HEK293 (cell line): ENCODE measurements at regions not wholly inside any gene's neighbourhood (a gene's known extent, or its start where the extent isn't known, plus 50 kb on each side); places are given as distances from the start of the nearest gene placed in this dataset.

ENCODE experiments used
- CTCF ChIA-PET: fragments of 350-600 bp; formaldehyde crosslinking; extraction: SDS; loops from one replicate; lab custom pipeline; 2021; ENCODE audit warnings: antibody characterized with exemption; lab: Yijun Ruan, JAX
- POLR2A ChIA-PET: fragments of 300-600 bp; formaldehyde crosslinking; extraction: SDS; loops from one replicate; lab custom pipeline; 2020; ENCODE audit warnings: antibody characterized with exemption, inconsistent platforms; lab: Yijun Ruan, JAX
- H3K27ac ChIP-seq: fragments of 200-500 bp; sonication (Bioruptor generic); 2 replicates; pipeline ENCODE4 v1.5.1; 2014; ENCODE audit warnings: low read depth, low read length, control low read depth, inconsistent platforms; ENCODE audit errors: extremely low read depth
- H3K36me3 ChIP-seq, 2 experiments: fragments of 200-500 bp in 1 of 2; sonication (Bioruptor generic) in 1 of 2; 1 replicate in 1 of 2; 2 replicates in 1 of 2; pipeline ENCODE4 v1.5.1; 2014 to 2017; ENCODE audit warnings: inconsistent platforms in 2 of 2, low read length in 2 of 2; ENCODE audit not compliant: control insufficient read depth in 2 of 2, insufficient read depth in 1 of 2
- H3K4me1 ChIP-seq: fragments of 200-500 bp; sonication (Bioruptor generic); 2 replicates; pipeline ENCODE4 v1.5.1; 2014; ENCODE audit warnings: mild to moderate bottlenecking, low read length, inconsistent platforms; ENCODE audit not compliant: control insufficient read depth, insufficient read depth
- H3K4me3 ChIP-seq: 2 replicates; pipeline ENCODE4 v1.5.1; 2011; ENCODE audit warnings: low read depth, mild to moderate bottlenecking, control low read depth, low read length, moderate library complexity
- H3K9me3 ChIP-seq: fragments of 200-500 bp; sonication (Bioruptor generic); 2 replicates; pipeline ENCODE4 v1.5.1; 2014; ENCODE audit warnings: low read depth, low read length, inconsistent platforms; ENCODE audit not compliant: control insufficient read depth, insufficient read depth
- BCL6B ChIP-seq: fragments of 450-650 bp; formaldehyde crosslinking; IDR thresholded peaks from 2 replicates; pipeline ENCODE4 v1.5.1; 2017; ENCODE audit warnings: missing biosample characterization, missing genetic modification characterization
- TCF7L2 ChIP-seq: IDR thresholded peaks from 2 replicates; pipeline ENCODE4 v1.6.1; 2011; ENCODE audit warnings: low read depth, mild to moderate bottlenecking, inconsistent platforms, low read length, moderate library complexity, borderline replicate concordance
- TSHZ1 ChIP-seq: fragments of 450-650 bp; formaldehyde crosslinking; IDR thresholded peaks from 2 replicates; pipeline ENCODE4 v1.5.1; 2016; ENCODE audit warnings: missing biosample characterization, missing genetic modification characterization, borderline replicate concordance
- ZBTB1 ChIP-seq: fragments of 450-650 bp; formaldehyde crosslinking; IDR thresholded peaks from 2 replicates; pipeline ENCODE4 v1.5.1; 2016; ENCODE audit warnings: missing biosample characterization, missing genetic modification characterization
- ZFP69B ChIP-seq: fragments of 450-650 bp; formaldehyde crosslinking; IDR thresholded peaks from 2 replicates; pipeline ENCODE4 v1.5.1; 2016; ENCODE audit warnings: missing biosample characterization, missing genetic modification characterization
- ZIC2 ChIP-seq: fragments of 450-650 bp; formaldehyde crosslinking; IDR thresholded peaks from 2 replicates; pipeline ENCODE4 v1.5.1; 2016; ENCODE audit warnings: missing biosample characterization, missing genetic modification characterization
- ZNF175 ChIP-seq: fragments of 450-650 bp; formaldehyde crosslinking; IDR thresholded peaks from 2 replicates; pipeline ENCODE4 v1.5.1; 2016; ENCODE audit warnings: missing biosample characterization, missing genetic modification characterization
- ZNF580 ChIP-seq: fragments of 450-650 bp; formaldehyde crosslinking; IDR thresholded peaks from 2 replicates; pipeline ENCODE4 v1.5.1; 2016; ENCODE audit warnings: missing biosample characterization, missing genetic modification characterization
- ZNF629 ChIP-seq: fragments of 450-650 bp; formaldehyde crosslinking; IDR thresholded peaks from 2 replicates; pipeline ENCODE4 v1.5.1; 2017; ENCODE audit warnings: missing biosample characterization, missing genetic modification characterization
- ZNF670 ChIP-seq: fragments of 450-650 bp; formaldehyde crosslinking; IDR thresholded peaks from 2 replicates; pipeline ENCODE4 v1.5.1; 2016; ENCODE audit warnings: missing biosample characterization, missing genetic modification characterization, low read depth
- ZSCAN4 ChIP-seq: fragments of 450-650 bp; formaldehyde crosslinking; IDR thresholded peaks from 2 replicates; pipeline ENCODE4 v1.5.1; 2017; ENCODE audit warnings: missing biosample characterization, missing genetic modification characterization

- Histone ChIP-seq H3K9me3 (no peaks in the 10 kb centered on the region), H3K27ac (no peak overlapping the region), H3K36me3 (no peaks in the 10 kb centered on the region), H3K4me1 (no peaks in the 10 kb centered on the region), H3K4me3 (no peak overlapping the region)
- ChIA-PET POLR2A (no interaction called here), CTCF (interaction anchor here (1.0 kb wide), 1 partner anchor 204 kb away, joined by 5 read pairs; no protein-coding TSS in a partner anchor)
- TF ChIP-seq ZIC2 (tag by site-specific recombination) = no peak
- TF ChIP-seq BCL6B (tag by site-specific recombination) = 0 out of 2 replicates have a peak, but pooled peaks have one; percentile 8
- no peak for TF ChIP-seq ZBTB1 (tag by site-specific recombination)
- no peak for TF ChIP-seq ZFP69B
- TF ChIP-seq TSHZ1 (tag by site-specific recombination) = no peak
- TF ChIP-seq ZSCAN4 (tag by site-specific recombination) = peak; percentile 62; the same call in 1 of the 2 replicates
These were observed 151.3 kb downstream of the TFCP2L1 start for GRCh38 chr2:121133551-121134319.

GRCh38 chr2:121134728-121135127, 150.3 kb downstream of the TFCP2L1 start:
- H3K36me3 ChIP-seq = no peaks in the 10 kb centered on the region
- no peak overlapping the region for H3K4me3 ChIP-seq
- no peak overlapping the region for H3K27ac ChIP-seq
- no peak for TF ChIP-seq ZNF580 (tag by site-specific recombination)
- no peak for TF ChIP-seq TCF7L2
- TF ChIP-seq ZNF670 (tag by site-specific recombination) = no peak
- TF ChIP-seq ZNF175 (tag by site-specific recombination) = no peak
- no peaks in the 10 kb centered on the region for H3K9me3 ChIP-seq
- no peaks in the 10 kb centered on the region for H3K4me1 ChIP-seq
- ChIA-PET POLR2A (no interaction called here), CTCF (no interaction called here)

- Histone ChIP-seq H3K9me3 (no peaks in the 10 kb centered on the region), H3K4me1 (no peaks in the 10 kb centered on the region), H3K36me3 (no peaks in the 10 kb centered on the region), H3K27ac (no peak overlapping the region), H3K4me3 (no peak overlapping the region)
- CTCF ChIA-PET = interaction anchor here (0.7 kb wide), 1 partner anchor 193 kb away, joined by 3 read pairs; no protein-coding TSS in a partner anchor
- POLR2A ChIA-PET = no interaction called here
- TF ChIP-seq ZNF629 = no peak
These were observed 149.7 kb downstream of the TFCP2L1 start for GRCh38 chr2:121135168-121135853.
